IPS-NIHi7 (cell line): ENCODE measurements at regions not wholly inside any gene's neighbourhood (a gene's known extent, or its start where the extent isn't known, plus 50 kb on each side); places are given as distances from the start of the nearest gene placed in this dataset.
"Not testable (repeated sequence)": the region's sequence is repeated elsewhere in the genome, so short reads cannot be mapped to it uniquely, and the experiment has no call there.

Experiments used
- DNase-seq: peaks from one replicate; pipeline ENCODE4 v3.0.0; 2012; ENCODE audit warnings: mixed read lengths; ENCODE audit errors: extremely low spot score

DNA sequence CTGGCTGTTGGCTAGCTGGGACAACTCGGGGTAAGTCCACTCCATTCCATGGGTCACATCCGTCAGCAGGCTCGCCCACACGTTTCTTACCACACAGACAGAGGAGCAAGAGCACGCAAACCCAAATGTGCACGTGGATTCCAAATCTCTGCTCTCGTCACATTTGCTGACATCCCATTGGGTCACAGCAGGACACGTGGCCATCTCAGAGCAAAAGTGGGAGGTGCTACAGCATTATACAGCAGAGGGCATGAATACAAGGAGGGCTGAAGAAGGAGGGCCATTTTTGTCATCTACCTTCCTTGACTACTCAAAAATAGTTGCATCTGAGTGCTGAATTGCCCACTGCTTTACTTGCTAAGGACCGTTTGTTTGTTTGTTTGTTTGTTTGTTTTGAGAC is 84.7 kb downstream of the RBBP6 start:
- no peak for DNase-seq

DNA sequence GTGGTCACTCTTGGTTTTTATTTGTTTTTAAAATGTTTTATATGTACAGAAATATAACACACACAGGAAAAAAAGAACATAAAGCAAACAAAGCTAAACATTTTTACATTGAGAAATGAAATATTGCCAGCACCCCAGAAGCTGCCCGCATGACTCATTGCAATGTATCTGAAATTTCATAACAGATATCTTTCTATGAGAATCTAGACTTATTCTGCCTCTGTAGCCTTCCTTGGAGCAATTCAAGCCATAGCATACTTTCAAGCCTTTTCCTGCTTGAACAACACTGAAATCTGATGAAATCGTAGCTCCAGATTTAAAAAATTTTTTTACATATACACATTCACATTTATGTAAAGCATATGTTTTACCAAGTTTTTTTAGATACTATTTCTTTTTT is 86.9 kb downstream of the RBBP6 start:
- DNase-seq = no peak

- no peak for DNase-seq
Measured at GRCh38 chr16:24634919-24635318, 94.5 kb upstream of the TNRC6A start.

GRCh38 chr16:24635900-24636610 is 93.4 kb upstream of the TNRC6A start:
- DNase-seq = no peak

DNA sequence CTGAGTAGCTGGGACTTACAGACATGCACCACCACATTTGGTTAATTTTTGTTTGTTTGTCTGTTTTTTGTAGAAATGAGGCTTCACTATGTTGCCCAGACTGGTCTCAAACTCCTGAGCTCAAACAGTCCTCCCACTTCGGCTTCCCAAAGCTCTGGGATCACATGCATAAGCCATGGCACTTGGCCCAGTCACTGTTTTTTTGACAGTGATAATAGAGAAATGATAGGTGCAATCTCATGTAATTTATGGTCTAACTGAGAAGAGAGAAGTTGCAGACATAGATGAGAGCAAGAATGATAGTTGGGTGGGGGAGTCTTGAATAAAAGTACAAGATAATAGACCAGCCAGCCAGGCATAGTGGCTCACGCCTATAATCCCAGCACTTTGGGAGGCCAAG is 89.7 kb upstream of the TNRC6A start:
- no peak for DNase-seq

DNA sequence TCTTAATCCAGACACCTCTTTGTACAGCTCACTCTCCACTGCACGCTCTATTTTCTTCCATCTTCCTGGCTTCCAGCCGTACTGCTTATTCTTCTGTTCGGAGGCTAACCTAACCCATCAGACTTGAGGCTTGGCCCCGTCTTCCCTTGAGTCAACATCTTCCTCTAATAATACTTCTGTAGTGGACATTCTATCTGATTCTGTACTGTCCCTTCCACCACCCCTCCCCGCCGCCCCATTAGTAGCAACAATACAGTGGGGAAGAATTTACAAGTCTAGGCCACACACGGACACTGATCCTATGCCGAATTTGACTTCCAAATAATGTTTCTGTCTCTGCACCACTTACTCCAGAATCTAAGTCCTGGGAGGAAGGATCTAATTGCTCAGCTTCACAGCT is 86.0 kb upstream of the TNRC6A start:
- DNase-seq = no peak

GRCh38 chr16:24645739-24646645 is 83.5 kb upstream of the TNRC6A start:
- DNase-seq = no peak

GRCh38 chr16:24646646-24646995 is 82.8 kb upstream of the TNRC6A start:
- DNase-seq = no peak

GRCh38 chr16:24652209-24652712 is 77.2 kb upstream of the TNRC6A start:
- DNase-seq = no peak

DNA sequence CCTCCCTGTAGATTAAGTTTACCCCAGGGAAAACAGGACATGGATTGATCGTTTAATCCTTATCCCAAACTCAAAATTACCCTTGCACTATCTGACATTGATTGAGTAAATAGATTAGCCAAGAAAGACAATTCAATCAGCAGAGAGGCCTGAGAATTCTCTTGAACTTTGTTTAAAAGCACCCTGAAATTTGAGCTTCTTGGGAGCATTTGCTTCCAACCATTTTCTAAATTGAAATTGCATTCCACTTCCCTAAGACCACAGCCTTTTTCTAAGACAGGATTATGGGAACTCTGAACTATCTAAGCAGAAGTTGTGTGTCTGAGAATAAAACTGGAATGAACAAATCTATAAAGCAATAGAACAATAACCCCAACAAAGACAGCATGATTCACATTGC is 76.6 kb upstream of the TNRC6A start:
- DNase-seq = no peak

DNA sequence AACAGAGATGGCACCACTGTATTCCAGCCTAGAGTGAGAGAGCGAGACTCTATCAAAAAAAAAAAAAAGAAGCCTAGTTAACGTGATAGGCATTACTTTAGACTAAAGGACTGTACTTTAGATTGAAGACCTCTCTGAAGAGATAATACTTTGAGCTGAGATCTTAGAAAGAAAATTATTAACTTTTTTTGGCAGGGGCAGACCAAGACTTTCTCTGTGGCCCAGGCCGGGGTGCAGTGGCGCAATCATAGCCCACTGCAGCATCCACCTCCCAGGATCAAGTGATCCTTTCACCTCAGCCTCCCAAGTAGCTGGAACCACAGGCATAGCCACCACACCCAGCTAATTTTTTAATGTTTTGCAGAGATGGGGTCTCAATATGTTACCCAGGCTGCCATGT is 75.7 kb upstream of the TNRC6A start:
- no peak for DNase-seq

DNA sequence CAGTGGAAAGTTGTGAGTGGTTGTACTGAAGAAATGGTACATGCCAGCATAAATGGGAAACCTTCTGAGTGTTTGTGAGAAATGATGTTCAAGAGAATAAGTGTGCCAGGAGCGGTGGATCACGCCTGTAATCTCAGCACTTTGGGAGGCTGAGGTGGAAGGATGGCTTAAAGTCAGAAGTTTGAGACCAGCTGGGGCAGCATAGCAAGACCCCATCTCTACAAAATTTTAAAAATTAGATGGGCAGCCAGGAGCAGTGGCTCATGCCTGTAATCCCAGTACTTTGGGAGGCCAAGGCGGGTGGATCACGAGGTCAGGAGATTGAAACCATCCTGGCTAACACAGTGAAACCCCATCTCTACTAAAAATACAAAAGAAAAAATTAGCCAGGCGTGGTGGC is 63.5 kb upstream of the TNRC6A start:
- not testable (repeated sequence) for DNase-seq

DNA sequence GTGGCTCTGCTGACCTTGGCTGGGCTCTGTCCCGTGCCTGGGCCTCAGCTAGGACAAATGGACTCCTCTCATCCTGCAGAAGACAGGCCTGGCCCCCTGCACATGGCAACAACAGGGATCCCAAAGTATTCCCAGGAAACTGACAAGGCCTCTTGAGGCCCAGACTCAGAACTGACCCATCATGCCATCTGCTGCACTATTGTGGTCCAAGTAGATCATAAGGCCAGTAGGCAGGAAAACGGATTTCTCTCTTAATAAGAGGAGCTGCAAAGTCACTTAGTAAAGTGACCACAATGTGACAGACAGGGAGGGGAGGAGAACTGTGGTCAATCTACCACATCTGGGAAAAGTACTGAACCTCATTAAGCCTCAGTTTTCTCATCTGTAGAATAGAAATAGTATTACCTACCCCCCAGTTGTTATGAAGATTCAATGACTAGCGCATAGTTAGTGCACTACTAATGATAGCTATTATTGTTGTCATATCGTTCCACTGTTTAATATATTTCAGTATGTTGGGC is 62.1 kb upstream of the TNRC6A start:
- DNase-seq = no peak

- DNase-seq = no peak
Measured at GRCh38 chr16:24668481-24669061, 60.9 kb upstream of the TNRC6A start.

- DNase-seq = peak; percentile 44
Measured at GRCh38 chr16:24670623-24671454, 58.6 kb upstream of the TNRC6A start.

- DNase-seq = no peak
Measured at GRCh38 chr16:24671455-24671954, 57.9 kb upstream of the TNRC6A start.

- DNase-seq = no peak
Measured at GRCh38 chr16:24673155-24673554, 56.3 kb upstream of the TNRC6A start.

DNA sequence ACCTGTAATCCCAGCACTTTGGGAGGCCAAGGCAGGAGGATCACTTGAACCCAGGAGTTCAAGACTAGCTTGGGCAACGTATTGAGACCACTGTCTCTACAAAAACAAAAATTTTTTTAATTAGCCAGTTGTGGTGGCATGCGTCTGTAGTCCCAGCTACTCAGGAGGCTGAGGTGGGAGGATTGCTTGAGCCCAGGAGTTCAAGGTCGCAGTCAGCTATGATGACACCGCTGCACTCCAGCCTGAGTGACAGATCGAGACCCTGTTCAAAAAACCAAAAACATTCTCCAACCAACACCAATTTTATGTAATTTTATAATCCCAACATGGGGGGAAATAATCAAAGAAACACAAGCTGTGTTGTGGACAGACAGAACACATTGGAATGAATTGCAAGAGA is 54.6 kb upstream of the TNRC6A start:
- DNase-seq = no peak

GRCh38 chr16:24677388-24677787 is 52.1 kb upstream of the TNRC6A start:
- DNase-seq = no peak
